ENCODE measurements at regions not wholly inside any gene's neighbourhood (a gene's known extent, or its start where the extent isn't known, plus 50 kb on each side); places are given as distances from the start of the nearest gene placed in this dataset.
"Not testable (repeated sequence)": the region's sequence is repeated elsewhere in the genome, so short reads cannot be mapped to it uniquely, and the experiment has no call there.

- in situ Hi-C loops (cut with HindIII; ENCODE audit: low pct_ligation_motif_present, low sequenced_read_pairs), result no loop called here
- H3K36me3 ChIP-seq (replicated peaks), result no peaks in the 10 kb centered on the region
- no peak for TF ChIP-seq CTCF (IDR thresholded peaks at IDR 0.05; ENCODE audit: low read depth, low read length, missing control alignments)
Measured at GRCh38 chr9:86572904-86573303, 218.7 kb upstream of the TUT7 start.

GRCh38 chr9:86565603-86566002 lies 211.4 kb upstream of the TUT7 start:
- in situ Hi-C loops (cut with HindIII; ENCODE audit: low pct_ligation_motif_present, low sequenced_read_pairs); H3K27me3 ChIP-seq (replicated peaks); H3K27ac ChIP-seq; DNase-seq; H3K4me3 ChIP-seq (ENCODE audit: low read depth, low read length); H3K36me3 ChIP-seq (replicated peaks): not testable (repeated sequence)

More at GRCh38 chr9:86572904-86573303, 218.7 kb upstream of the TUT7 start:
- Histone ChIP-seq H3K27me3 (replicated peaks) (no peaks in the 10 kb centered on the region), H3K27ac (no peak overlapping the region), H3K4me3 (ENCODE audit: low read depth, low read length) (no peak overlapping the region)
- DNase-seq, result no peak

GRCh38 chr9:86563936-86564335 lies 209.7 kb upstream of the TUT7 start:
- TF ChIP-seq CTCF (IDR thresholded peaks at IDR 0.05; ENCODE audit: low read depth, low read length, missing control alignments), result no peak
- in situ Hi-C loops (cut with HindIII; ENCODE audit: low pct_ligation_motif_present, low sequenced_read_pairs), result no loop called here
- no peak overlapping the region for H3K4me3 ChIP-seq (ENCODE audit: low read depth, low read length)
- H3K27ac ChIP-seq, result no peak overlapping the region
- no peak for DNase-seq
- H3K27me3 ChIP-seq (replicated peaks), result no peaks in the 10 kb centered on the region
- H3K36me3 ChIP-seq (replicated peaks), result no peaks in the 10 kb centered on the region

GRCh38 chr9:86563350-86563749 lies 209.1 kb upstream of the TUT7 start:
- H3K27me3 ChIP-seq (replicated peaks), result no peaks in the 10 kb centered on the region
- TF ChIP-seq CTCF (IDR thresholded peaks at IDR 0.05; ENCODE audit: low read depth, low read length, missing control alignments), result no peak
- no peak for DNase-seq
- H3K4me3 ChIP-seq (ENCODE audit: low read depth, low read length), result no peak overlapping the region
- in situ Hi-C loops (cut with HindIII; ENCODE audit: low pct_ligation_motif_present, low sequenced_read_pairs), result no loop called here
- no peak overlapping the region for H3K27ac ChIP-seq
- no peaks in the 10 kb centered on the region for H3K36me3 ChIP-seq (replicated peaks)

- Histone ChIP-seq H3K36me3 (replicated peaks) (no peaks in the 10 kb centered on the region), H3K4me3 (ENCODE audit: low read depth, low read length) (no peak overlapping the region), H3K27ac (no peak overlapping the region), H3K27me3 (replicated peaks) (no peaks in the 10 kb centered on the region)
- TF ChIP-seq CTCF (IDR thresholded peaks at IDR 0.05; ENCODE audit: low read depth, low read length, missing control alignments), result no peak
- in situ Hi-C loops (cut with HindIII; ENCODE audit: low pct_ligation_motif_present, low sequenced_read_pairs), result no loop called here
- DNase-seq, result no peak
Measured at GRCh38 chr9:86562691-86563090, 208.5 kb upstream of the TUT7 start.

GRCh38 chr9:86557918-86558317 lies 203.7 kb upstream of the TUT7 start:
- no peak for TF ChIP-seq CTCF (IDR thresholded peaks at IDR 0.05; ENCODE audit: low read depth, low read length, missing control alignments)

More at GRCh38 chr9:86557918-86558317, 203.7 kb upstream of the TUT7 start:
- in situ Hi-C loops (cut with HindIII; ENCODE audit: low pct_ligation_motif_present, low sequenced_read_pairs), result no loop called here
- H3K36me3 ChIP-seq (replicated peaks), result no peaks in the 10 kb centered on the region
- H3K27ac ChIP-seq, result no peak overlapping the region
- no peaks in the 10 kb centered on the region for H3K27me3 ChIP-seq (replicated peaks)
- no peak overlapping the region for H3K4me3 ChIP-seq (ENCODE audit: low read depth, low read length)
- no peak for DNase-seq
